ENCODE measurements at regions not wholly inside any gene's neighbourhood (a gene's known extent, or its start where the extent isn't known, plus 50 kb on each side); places are given as distances from the start of the nearest gene placed in this dataset.

GRCh38 chr7:1380821-1381580 lies 78.3 kb downstream of the MICALL2 start:
- no peak overlapping the region for H3K4me3 ChIP-seq (ENCODE audit: low read length)
- no peaks in the 10 kb centered on the region for H3K9me3 ChIP-seq (ENCODE audit: low read length)
- H3K27me3 ChIP-seq (ENCODE audit: insufficient read depth, low read length), result peaks cover 13% of the 10 kb centered on the region
- H3K36me3 ChIP-seq (ENCODE audit: insufficient read depth, low read length), result no peaks in the 10 kb centered on the region
- H2AFZ ChIP-seq (ENCODE audit: low read depth, low read length), result no peak overlapping the region
- peaks cover under 1% of the 10 kb centered on the region for H3K4me1 ChIP-seq (ENCODE audit: insufficient read depth, low read length)

- no peaks in the 10 kb centered on the region for H3K36me3 ChIP-seq (ENCODE audit: insufficient read depth, low read length)
- no peak overlapping the region for H3K4me3 ChIP-seq (ENCODE audit: low read length)
- peaks cover 6% of the 10 kb centered on the region for H3K4me1 ChIP-seq (ENCODE audit: insufficient read depth, low read length)
- H3K9me3 ChIP-seq (ENCODE audit: low read length), result no peaks in the 10 kb centered on the region
- no peak overlapping the region for H2AFZ ChIP-seq (ENCODE audit: low read depth, low read length)
- H3K27me3 ChIP-seq (ENCODE audit: insufficient read depth, low read length), result peaks cover 27% of the 10 kb centered on the region
Measured at GRCh38 chr7:1382553-1383397, 76.5 kb downstream of the MICALL2 start.

- Histone ChIP-seq H3K4me3 (ENCODE audit: low read length) (no peak overlapping the region), H3K4me1 (ENCODE audit: insufficient read depth, low read length) (peaks cover 6% of the 10 kb centered on the region), H3K27me3 (ENCODE audit: insufficient read depth, low read length) (peaks cover 30% of the 10 kb centered on the region), H2AFZ (ENCODE audit: low read depth, low read length) (no peak overlapping the region), H3K9me3 (ENCODE audit: low read length) (no peaks in the 10 kb centered on the region), H3K36me3 (ENCODE audit: insufficient read depth, low read length) (no peaks in the 10 kb centered on the region)
Measured at GRCh38 chr7:1383398-1384112, 75.7 kb downstream of the MICALL2 start.

GRCh38 chr7:1384113-1384415 lies 75.2 kb downstream of the MICALL2 start:
- Histone ChIP-seq H2AFZ (ENCODE audit: low read depth, low read length) (no peak overlapping the region), H3K36me3 (ENCODE audit: insufficient read depth, low read length) (no peaks in the 10 kb centered on the region), H3K9me3 (ENCODE audit: low read length) (no peaks in the 10 kb centered on the region), H3K4me3 (ENCODE audit: low read length) (no peak overlapping the region), H3K4me1 (ENCODE audit: insufficient read depth, low read length) (peaks cover 6% of the 10 kb centered on the region), H3K27me3 (ENCODE audit: insufficient read depth, low read length) (peaks cover 33% of the 10 kb centered on the region)
